ENCODE measurements at regions not wholly inside any gene's neighbourhood (a gene's known extent, or its start where the extent isn't known, plus 50 kb on each side); places are given as distances from the start of the nearest gene placed in this dataset.

- no peak for TF ChIP-seq CTCF (conservative IDR thresholded peaks at IDR 0.05)
- no peak for TF ChIP-seq ZFX (IDR thresholded peaks at IDR 0.05)
Observed at GRCh38 chr18:42137693-42138375, 182.8 kb downstream of the PIK3C3 start.

Data from C4-2B (cell line).